ENCODE measurements at regions not wholly inside any gene's neighbourhood (a gene's known extent, or its start where the extent isn't known, plus 50 kb on each side); places are given as distances from the start of the nearest gene placed in this dataset.

GRCh38 chr4:14264437-14264836, 636.9 kb upstream of the BOD1L1 start:
- DNase-seq, result no peak

GRCh38 chr4:14265651-14266050, 638.1 kb upstream of the BOD1L1 start:
- no peak for DNase-seq

- DNase-seq, result no peak
These were observed 640.0 kb upstream of the BOD1L1 start for GRCh38 chr4:14267373-14268060.

- DNase-seq, result no peak
These were observed 642.3 kb upstream of the BOD1L1 start for GRCh38 chr4:14269824-14270223.

- DNase-seq, result no peak
These were observed 644.7 kb upstream of the BOD1L1 start for GRCh38 chr4:14272206-14272605.

GRCh38 chr4:14277505-14277904, 650.0 kb upstream of the BOD1L1 start:
- no peak for DNase-seq

GRCh38 chr4:14280567-14280966, 653.0 kb upstream of the BOD1L1 start:
- no peak for DNase-seq

- no peak for DNase-seq
These were observed 657.1 kb upstream of the BOD1L1 start for GRCh38 chr4:14284578-14284977.

- DNase-seq, result no peak
These were observed 662.2 kb upstream of the BOD1L1 start for GRCh38 chr4:14289708-14290107.

- no peak for DNase-seq
These were observed 666.1 kb upstream of the BOD1L1 start for GRCh38 chr4:14293582-14293981.

GRCh38 chr4:14294611-14295010, 667.1 kb upstream of the BOD1L1 start:
- DNase-seq, result no peak

GRCh38 chr4:14299166-14299565, 671.6 kb upstream of the BOD1L1 start:
- no peak for DNase-seq

- DNase-seq, result no peak
These were observed 674.5 kb upstream of the BOD1L1 start for GRCh38 chr4:14302021-14302420.

GRCh38 chr4:14303856-14304255, 676.3 kb upstream of the BOD1L1 start:
- no peak for DNase-seq

GRCh38 chr4:14308229-14308651, 680.7 kb upstream of the BOD1L1 start:
- no peak for DNase-seq

GRCh38 chr4:14309431-14309830, 681.9 kb upstream of the BOD1L1 start:
- DNase-seq, result no peak

GRCh38 chr4:14313757-14314156, 686.2 kb upstream of the BOD1L1 start:
- no peak for DNase-seq

- no peak for DNase-seq
These were observed 687.2 kb upstream of the CPEB2 start for GRCh38 chr4:14315129-14315528.

- DNase-seq, result no peak
These were observed 684.9 kb upstream of the CPEB2 start for GRCh38 chr4:14317351-14317750.

- DNase-seq, result no peak
These were observed 683.6 kb upstream of the CPEB2 start for GRCh38 chr4:14318671-14319070.

- DNase-seq, result no peak
These were observed 680.6 kb upstream of the CPEB2 start for GRCh38 chr4:14321723-14322122.

- DNase-seq, result no peak
These were observed 679.1 kb upstream of the CPEB2 start for GRCh38 chr4:14323191-14323590.

GRCh38 chr4:14329228-14329627, 673.1 kb upstream of the CPEB2 start:
- no peak for DNase-seq

GRCh38 chr4:14333616-14334015, 668.7 kb upstream of the CPEB2 start:
- no peak for DNase-seq

GRCh38 chr4:14334166-14334565, 668.1 kb upstream of the CPEB2 start:
- DNase-seq, result no peak

Data from activated CD4-positive, alpha-beta T cell treated with anti-CD3 and anti-CD28 coated beads, Interleukin-2, amount 50 U/mL, for 48 hours (primary cell).